Peyer's patch (tissue), 4 donors: ENCODE measurements at regions not wholly inside any gene's neighbourhood (a gene's known extent, or its start where the extent isn't known, plus 50 kb on each side); places are given as distances from the start of the nearest gene placed in this dataset.

Source experiments
- DNase-seq, 3 donors: peaks; one replicate each; pipeline ENCODE4 v3.0.0-alpha.2; 2017 to 2019
- H3K27ac ChIP-seq, 4 donors: fragments of 200-600 bp; sonication (generic); one replicate each; pipeline ENCODE4 v1.5.1; 2016 to 2019
- H3K27me3 ChIP-seq, 2 donors: fragments of 200-600 bp; sonication (generic); one replicate each; pipeline ENCODE4 v1.5.1; 2019
- H3K36me3 ChIP-seq, 3 donors: fragments of 200-600 bp; sonication (generic); one replicate each; pipeline ENCODE4 v1.5.1; 2016 to 2019
- H3K4me1 ChIP-seq, 4 donors: fragments of 200-600 bp; sonication (generic); one replicate each; pipeline ENCODE4 v1.5.1; 2016 to 2019
- H3K4me3 ChIP-seq, 4 donors: fragments of 200-600 bp; sonication (generic); 1 replicate in 3 of 4; 2 replicates in 1 of 4; pipeline ENCODE4 v1.5.1; 2016 to 2019; ENCODE audit warnings: mild to moderate bottlenecking in 1 of 4
- H3K9me3 ChIP-seq, 4 donors: fragments of 200-600 bp; sonication (generic); one replicate each; pipeline ENCODE4 v1.5.1; 2016 to 2019; ENCODE audit warnings: mild to moderate bottlenecking in 1 of 4
- POLR2A ChIP-seq, 2 donors: fragments of 450-650 bp; IDR thresholded peaks; one replicate each; pipeline ENCODE4 v1.5.1; 2017; ENCODE audit warnings: antibody characterized with exemption in 2 of 2, mild to moderate bottlenecking in 2 of 2, moderate library complexity in 2 of 2
- TF ChIP-seq, protein P1 (sequence below), 6 experiments: fragments of 450-650 bp in 4 of 6; fragments of 200-600 bp in 2 of 6; sonication (generic) in 1 of 6; IDR thresholded peaks; one replicate each; pipeline ENCODE4 v1.5.1; 2017 to 2019; ENCODE audit warnings: antibody characterized with exemption in 6 of 6, mild to moderate bottlenecking in 3 of 6, moderate library complexity in 1 of 6

DNA sequence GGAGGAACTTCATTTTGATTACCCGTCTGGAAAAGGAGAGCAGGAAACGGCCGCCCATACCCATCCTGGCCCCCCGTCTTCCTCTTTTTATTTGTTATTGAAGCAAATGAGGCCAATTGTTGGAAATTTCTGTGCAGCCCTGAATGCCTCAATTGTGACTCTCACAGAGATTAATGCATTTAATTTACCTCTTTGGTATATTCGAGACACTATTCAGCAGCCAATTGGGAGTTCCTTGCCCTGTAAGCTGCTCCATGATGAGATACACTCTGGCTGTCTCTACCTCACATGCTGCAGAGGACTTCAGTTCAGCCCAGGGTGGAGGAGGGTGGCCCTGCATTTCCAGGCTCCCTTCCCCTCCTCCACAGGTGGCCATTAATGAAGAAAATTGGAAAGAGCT lies 60.6 kb upstream of the NTM start:
- DNase-seq: no peak
- Histone ChIP-seq H3K27ac (no peak overlapping the region), H3K4me1 (no peaks in the 10 kb centered on the region), H3K36me3 (no peaks in the 10 kb centered on the region), H3K4me3 (no peak overlapping the region), H3K27me3 (no peaks in the 10 kb centered on the region), H3K9me3 (no peaks in the 10 kb centered on the region)
- TF ChIP-seq, protein P1, sequence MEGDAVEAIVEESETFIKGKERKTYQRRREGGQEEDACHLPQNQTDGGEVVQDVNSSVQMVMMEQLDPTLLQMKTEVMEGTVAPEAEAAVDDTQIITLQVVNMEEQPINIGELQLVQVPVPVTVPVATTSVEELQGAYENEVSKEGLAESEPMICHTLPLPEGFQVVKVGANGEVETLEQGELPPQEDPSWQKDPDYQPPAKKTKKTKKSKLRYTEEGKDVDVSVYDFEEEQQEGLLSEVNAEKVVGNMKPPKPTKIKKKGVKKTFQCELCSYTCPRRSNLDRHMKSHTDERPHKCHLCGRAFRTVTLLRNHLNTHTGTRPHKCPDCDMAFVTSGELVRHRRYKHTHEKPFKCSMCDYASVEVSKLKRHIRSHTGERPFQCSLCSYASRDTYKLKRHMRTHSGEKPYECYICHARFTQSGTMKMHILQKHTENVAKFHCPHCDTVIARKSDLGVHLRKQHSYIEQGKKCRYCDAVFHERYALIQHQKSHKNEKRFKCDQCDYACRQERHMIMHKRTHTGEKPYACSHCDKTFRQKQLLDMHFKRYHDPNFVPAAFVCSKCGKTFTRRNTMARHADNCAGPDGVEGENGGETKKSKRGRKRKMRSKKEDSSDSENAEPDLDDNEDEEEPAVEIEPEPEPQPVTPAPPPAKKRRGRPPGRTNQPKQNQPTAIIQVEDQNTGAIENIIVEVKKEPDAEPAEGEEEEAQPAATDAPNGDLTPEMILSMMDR (IDR thresholded peaks at IDR 0.05): no peak
- TF ChIP-seq POLR2A (IDR thresholded peaks at IDR 0.05): no peak

DNA sequence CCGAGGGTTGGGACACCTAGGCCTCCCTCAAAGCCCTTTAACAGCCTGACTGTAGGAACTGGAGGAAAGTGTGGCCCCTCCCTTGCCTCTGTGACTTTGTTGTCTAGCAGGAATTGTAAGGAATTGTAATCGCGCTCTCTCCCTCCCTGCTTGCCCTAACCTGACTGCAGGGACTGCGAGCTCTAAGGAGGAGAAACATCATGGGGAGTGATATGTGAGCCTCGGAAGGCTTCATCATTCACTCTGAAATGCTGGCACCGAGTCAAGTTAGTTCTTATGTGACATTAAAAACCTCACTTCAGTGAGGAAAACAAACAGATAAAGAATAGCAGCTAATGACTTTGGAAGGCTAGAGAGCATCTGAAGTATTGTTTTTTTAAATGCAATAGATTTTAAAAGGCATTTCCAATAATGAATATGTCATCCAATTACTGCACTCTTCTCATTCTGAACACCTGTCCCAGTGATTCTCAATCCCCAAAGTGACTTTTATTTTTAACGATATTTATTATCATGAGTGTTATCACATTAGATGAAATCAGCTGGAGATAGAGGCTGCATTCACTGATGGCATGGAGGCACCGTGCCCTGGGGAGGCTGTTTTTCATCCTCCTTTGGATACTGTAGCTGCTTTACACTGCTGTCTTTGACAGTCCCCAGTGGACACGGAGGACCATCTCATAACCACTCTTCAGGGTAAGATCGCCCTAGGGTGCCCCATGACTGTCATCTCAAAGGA lies 58.5 kb upstream of the NTM start:
- Histone ChIP-seq H3K36me3 (no peaks in the 10 kb centered on the region), H3K27ac (no peak overlapping the region), H3K9me3 (no peaks in the 10 kb centered on the region), H3K4me1 (no peaks in the 10 kb centered on the region), H3K4me3 (no peak overlapping the region), H3K27me3 (no peaks in the 10 kb centered on the region)
- no peak for DNase-seq
- TF ChIP-seq, protein P1 (IDR thresholded peaks at IDR 0.05): no peak
- TF ChIP-seq POLR2A (IDR thresholded peaks at IDR 0.05): no peak
